ENCODE measurements at regions not wholly inside any gene's neighbourhood (a gene's known extent, or its start where the extent isn't known, plus 50 kb on each side); places are given as distances from the start of the nearest gene placed in this dataset.
A peak's percentile ranks its signal among the peaks of the same experiment; 100 is the strongest.

DNA sequence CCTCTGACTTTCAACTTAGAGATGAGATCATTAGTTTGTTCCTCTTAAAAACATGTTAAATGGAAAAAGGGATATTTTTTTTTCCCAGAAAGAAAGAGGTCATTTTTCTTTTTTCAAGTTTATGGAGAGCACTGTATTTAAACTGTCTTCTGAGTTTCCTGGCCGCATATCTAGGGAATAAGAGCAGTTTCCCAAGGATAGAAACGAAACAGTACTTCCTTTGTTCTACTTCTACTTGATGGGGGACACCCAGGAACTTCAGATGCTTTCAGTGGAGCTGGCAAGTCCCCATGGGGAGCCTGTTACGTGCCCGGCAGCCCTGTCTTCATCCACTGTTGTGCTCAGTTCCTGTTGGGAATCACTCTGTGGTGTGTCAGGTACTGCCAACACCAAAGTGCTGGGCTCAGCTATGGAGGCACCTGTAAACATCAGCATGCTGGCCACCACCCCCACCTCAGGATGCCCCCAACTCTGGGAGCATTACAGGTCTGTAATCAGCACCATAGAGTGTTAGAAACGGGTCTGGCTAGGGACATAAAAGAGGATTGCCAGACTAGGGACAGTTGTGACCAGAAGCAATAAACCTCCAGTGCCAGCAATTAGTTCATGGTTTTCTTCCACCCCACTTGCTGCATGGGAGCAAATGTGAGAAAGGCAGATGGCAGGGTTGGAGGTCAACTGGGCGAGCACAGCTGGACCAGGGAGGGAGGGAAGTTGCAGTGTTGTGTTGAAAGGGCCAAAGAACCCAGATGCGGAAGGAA is 221.7 kb upstream of the ECI2 start:
- Histone ChIP-seq H3K4me1 (peaks cover 0 to 22% of the 10 kb centered on the region in 2 donors), H3K9me3 (no peaks in the 10 kb centered on the region), H3K27me3 (no peaks in the 10 kb centered on the region), H3K27ac (peak overlapping the region; percentile 38 to 87), H3K4me3 (no peak overlapping the region), H3K36me3 (no peaks in the 10 kb centered on the region)
- DNase-seq (ENCODE audit: low spot score), result no peak
- TF ChIP-seq, protein P1, sequence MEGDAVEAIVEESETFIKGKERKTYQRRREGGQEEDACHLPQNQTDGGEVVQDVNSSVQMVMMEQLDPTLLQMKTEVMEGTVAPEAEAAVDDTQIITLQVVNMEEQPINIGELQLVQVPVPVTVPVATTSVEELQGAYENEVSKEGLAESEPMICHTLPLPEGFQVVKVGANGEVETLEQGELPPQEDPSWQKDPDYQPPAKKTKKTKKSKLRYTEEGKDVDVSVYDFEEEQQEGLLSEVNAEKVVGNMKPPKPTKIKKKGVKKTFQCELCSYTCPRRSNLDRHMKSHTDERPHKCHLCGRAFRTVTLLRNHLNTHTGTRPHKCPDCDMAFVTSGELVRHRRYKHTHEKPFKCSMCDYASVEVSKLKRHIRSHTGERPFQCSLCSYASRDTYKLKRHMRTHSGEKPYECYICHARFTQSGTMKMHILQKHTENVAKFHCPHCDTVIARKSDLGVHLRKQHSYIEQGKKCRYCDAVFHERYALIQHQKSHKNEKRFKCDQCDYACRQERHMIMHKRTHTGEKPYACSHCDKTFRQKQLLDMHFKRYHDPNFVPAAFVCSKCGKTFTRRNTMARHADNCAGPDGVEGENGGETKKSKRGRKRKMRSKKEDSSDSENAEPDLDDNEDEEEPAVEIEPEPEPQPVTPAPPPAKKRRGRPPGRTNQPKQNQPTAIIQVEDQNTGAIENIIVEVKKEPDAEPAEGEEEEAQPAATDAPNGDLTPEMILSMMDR (IDR thresholded peaks at IDR 0.05), result no peak

DNA sequence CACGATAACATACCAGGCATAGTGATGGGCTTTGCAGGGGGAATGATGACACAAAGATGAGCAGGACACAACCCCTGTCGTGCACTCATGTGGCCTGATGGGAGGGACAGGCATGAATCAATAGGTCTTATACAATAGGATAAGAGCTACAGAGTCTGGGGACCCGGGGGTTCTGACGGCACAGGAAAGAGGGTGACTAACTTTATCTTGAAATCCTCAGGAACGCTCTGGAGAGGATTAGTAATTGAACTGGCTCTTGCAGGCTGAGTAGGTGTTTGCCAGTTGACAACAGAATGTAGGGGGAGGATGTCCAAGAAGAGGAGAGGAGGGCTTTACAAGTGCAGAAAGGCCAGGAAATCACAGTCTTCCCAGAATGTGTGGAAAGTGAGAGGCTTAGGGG is 219.9 kb upstream of the ECI2 start:
- H3K4me3 ChIP-seq, result no peak overlapping the region
- H3K27me3 ChIP-seq, result no peaks in the 10 kb centered on the region
- H3K36me3 ChIP-seq, result no peaks in the 10 kb centered on the region
- DNase-seq (ENCODE audit: low spot score), result no peak
- H3K27ac ChIP-seq, result peak overlapping the region; percentile 29 to 37
- peaks cover 0 to 40% of the 10 kb centered on the region in 2 donors for H3K4me1 ChIP-seq
- H3K9me3 ChIP-seq, result no peaks in the 10 kb centered on the region
- TF ChIP-seq, protein P1 (IDR thresholded peaks at IDR 0.05), result no peak

DNA sequence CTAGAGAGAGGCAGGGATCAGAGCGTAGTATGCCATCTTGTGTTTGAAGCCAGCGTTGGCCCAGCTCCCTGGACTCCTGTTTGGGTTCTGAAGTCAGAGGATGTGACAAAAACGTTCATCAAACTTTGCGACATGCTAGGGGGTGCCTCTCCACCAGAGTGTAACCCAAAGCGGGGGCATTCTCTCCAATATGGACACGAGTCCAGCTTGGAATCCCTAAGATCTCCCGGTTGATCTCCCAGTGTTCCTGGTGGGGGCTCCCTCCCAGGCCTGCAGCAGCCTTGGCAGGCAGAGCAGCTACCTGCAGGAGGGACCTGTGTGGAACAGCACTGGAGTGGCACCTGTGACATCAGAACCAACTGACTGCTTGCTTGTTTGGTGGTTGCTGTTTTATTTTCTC is 218.8 kb upstream of the ECI2 start:
- no peak for DNase-seq (ENCODE audit: low spot score)
- Histone ChIP-seq H3K36me3 (no peaks in the 10 kb centered on the region), H3K27ac (no peak overlapping the region), H3K9me3 (no peaks in the 10 kb centered on the region), H3K4me3 (no peak overlapping the region), H3K27me3 (no peaks in the 10 kb centered on the region), H3K4me1 (peaks cover 0 to 38% of the 10 kb centered on the region in 2 donors)
- TF ChIP-seq, protein P1 (IDR thresholded peaks at IDR 0.05), result no peak

DNA sequence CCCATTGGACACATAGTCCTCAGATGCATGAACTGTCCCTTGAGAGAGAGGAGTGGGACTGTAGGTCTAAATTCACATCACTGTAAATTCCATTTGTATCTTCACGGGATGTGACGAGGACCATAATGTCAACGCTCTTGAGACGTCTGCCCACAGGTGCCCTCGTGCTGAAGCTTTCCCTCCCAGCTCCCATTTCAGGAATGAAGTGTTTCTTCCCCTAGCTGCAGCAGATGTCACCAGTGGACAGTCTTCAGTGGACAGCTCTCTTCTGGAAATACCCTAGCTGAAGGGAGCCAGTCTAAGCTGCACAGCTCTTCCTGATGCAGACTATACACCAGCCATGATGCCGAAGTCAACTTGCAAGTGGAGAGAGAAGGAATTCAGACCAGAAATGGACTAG is 217.4 kb upstream of the ECI2 start:
- Histone ChIP-seq H3K36me3 (no peaks in the 10 kb centered on the region), H3K27ac (peak overlapping the region; percentile 76 to 79), H3K4me3 (no peak overlapping the region), H3K27me3 (no peaks in the 10 kb centered on the region), H3K9me3 (no peaks in the 10 kb centered on the region), H3K4me1 (peaks cover 0 to 27% of the 10 kb centered on the region in 2 donors)
- no peak for DNase-seq (ENCODE audit: low spot score)
- TF ChIP-seq, protein P1 (IDR thresholded peaks at IDR 0.05), result no peak

DNA sequence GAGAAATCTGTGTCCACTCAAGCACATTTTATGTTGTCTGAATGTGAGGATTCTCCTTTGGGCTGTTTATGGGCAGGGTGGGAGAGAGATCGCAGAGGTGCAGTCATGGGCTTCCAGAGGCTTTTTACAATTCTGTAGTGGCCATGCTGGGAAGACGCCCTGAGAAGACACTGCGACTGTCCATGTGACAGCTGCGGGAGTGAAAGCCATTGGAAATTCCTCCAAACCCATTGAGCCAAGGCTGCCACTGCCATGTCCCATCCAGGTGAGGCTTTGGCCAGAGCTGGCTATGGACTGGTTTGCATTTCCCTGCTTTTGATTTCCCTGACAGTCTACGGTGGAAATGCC is 216.9 kb upstream of the ECI2 start:
- Histone ChIP-seq H3K27me3 (no peaks in the 10 kb centered on the region), H3K27ac (peak overlapping the region; percentile 76 to 79), H3K36me3 (no peaks in the 10 kb centered on the region), H3K9me3 (no peaks in the 10 kb centered on the region), H3K4me1 (peaks cover 0 to 27% of the 10 kb centered on the region in 2 donors), H3K4me3 (peak overlapping the region in 1 of 2 donors; percentile 31)
- TF ChIP-seq, protein P1 (IDR thresholded peaks at IDR 0.05), result no peak
- no peak for DNase-seq (ENCODE audit: low spot score)

Measured in right atrium auricular region (tissue), 2 donors.